OCI-LY7 (cell line): ENCODE measurements at regions not wholly inside any gene's neighbourhood (a gene's known extent, or its start where the extent isn't known, plus 50 kb on each side); places are given as distances from the start of the nearest gene placed in this dataset.

Source experiments
- CTCF ChIP-seq: fragments of 200-600 bp; sonication (generic); conservative IDR thresholded peaks from 2 replicates; pipeline ENCODE4 v1.5.1; 2014; ENCODE audit warnings: mild to moderate bottlenecking, antibody characterized with exemption, low read length, moderate library complexity, mixed read lengths
- EZH2phosphoT487 ChIP-seq: fragments of 200-600 bp; sonication (generic); IDR thresholded peaks from 2 replicates; pipeline ENCODE4 v1.6.1; 2018; ENCODE audit warnings: low read depth, borderline replicate concordance, mild to moderate bottlenecking, mixed run types, antibody characterized with exemption, low read length, moderate library complexity, mixed read lengths

GRCh38 chr12:115078334-115078733 is 394.4 kb upstream of the TBX3 start:
- TF ChIP-seq CTCF = no peak
- TF ChIP-seq EZH2phosphoT487 = no peak
